ENCODE measurements at regions not wholly inside any gene's neighbourhood (a gene's known extent, or its start where the extent isn't known, plus 50 kb on each side); places are given as distances from the start of the nearest gene placed in this dataset.
"Not testable (repeated sequence)": the region's sequence is repeated elsewhere in the genome, so short reads cannot be mapped to it uniquely, and the experiment has no call there.

DNA sequence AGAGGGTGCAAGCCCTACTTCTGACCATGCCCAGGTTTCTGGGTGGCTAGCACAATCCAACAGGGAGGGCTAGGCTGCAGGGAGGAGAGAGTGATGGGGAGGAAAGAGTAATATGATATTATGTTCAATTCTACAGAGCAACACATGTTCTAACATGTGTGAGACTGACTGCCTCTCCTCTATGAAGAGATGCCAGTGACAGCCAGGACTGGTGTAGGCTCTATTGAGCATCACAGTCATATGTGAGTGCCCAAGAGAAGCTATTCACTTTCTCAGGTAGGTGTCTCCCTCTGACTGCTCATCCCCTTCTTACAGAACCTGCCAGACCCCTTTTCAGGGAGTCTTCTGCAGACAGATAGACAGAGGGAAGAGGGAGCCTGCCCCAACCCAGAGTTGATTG is 446.1 kb downstream of the SIPA1L2 start:
- DNase-seq = no peak

GRCh38 chr1:232183266-232183800 is 446.6 kb downstream of the SIPA1L2 start:
- DNase-seq = no peak

DNA sequence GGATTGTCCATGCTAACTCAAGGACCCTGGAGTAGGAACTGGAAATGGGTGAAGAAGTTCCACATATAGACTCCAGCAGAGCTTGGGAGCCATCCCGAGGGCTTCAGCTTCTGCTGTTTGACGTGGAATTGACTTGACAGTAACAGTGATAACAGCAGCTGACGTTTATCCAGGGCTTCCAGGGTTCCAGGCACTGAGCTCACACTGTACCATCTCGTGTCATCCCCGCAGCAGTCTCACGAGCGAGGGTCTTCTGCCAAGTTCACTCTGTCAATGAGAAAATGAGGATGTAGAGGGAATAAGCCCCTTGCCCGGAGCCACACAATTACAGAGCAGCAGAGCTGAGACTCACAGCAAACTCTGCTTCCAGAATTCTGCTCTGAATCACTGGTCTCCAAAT is 447.7 kb downstream of the SIPA1L2 start:
- DNase-seq = no peak

- DNase-seq = no peak
Measured at GRCh38 chr1:232180779-232181136, 449.2 kb downstream of the SIPA1L2 start.

DNA sequence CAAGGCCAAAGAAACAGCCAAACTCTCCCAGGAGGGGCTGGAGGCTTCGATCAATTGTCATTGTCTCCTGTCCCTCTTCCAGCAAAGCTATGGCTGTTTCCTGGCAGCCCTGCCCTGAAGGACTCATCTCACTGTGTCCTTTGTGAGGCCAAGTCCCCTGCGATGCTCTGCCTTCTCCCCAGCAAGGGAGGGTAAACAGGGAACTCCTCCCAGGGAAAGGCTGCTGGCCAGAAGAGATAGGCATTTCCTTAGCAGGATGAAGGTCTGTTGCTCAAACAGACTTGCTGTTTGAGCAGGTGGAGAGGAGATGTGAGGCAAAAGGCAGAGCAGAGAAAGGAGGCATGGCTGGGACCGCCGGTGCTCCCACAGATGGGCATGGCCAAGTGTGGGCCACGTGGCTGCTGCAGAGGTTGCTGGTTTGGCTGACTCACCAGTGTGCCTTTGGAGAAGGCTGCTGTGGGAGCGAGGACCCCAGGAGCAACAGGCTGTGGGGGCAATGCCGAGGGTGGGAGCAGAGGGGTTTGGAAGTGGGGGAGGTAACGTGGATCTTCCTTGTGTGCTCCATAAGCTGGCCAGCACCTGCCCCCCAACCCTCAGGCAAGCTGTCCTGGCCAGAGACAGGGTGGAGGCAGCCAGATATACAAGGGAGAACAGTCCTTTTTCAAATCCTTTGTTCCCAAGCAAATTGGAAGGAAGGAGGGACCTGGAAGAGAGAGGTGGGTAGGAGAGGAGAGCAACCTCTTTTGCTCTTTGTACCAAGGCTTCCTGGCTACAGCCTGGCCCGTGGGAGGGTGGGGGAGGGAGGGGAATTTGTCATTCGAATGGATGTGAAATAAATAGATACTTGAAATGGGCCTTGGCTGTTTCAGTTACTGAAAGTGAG is 449.8 kb downstream of the SIPA1L2 start:
- DNase-seq = no peak

DNA sequence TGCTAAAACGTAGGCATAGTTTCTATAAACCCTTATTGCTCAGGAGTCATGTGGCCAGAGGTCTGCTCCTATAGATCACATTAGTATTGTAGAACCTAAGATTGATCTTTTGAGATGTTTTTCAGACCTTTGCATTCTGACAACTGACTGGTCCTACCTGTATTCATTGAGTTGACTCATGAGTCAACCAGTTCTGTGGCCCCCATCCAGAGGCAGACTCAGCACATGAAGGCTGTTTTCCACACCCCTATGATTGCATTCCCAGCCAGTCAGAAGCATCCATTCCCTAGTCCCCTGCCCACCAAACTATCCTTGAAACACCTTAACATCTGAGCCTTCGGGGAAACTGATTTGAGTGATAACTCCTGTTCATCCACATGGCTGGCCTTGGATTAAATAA is 451.7 kb downstream of the SIPA1L2 start:
- no peak for DNase-seq

DNA sequence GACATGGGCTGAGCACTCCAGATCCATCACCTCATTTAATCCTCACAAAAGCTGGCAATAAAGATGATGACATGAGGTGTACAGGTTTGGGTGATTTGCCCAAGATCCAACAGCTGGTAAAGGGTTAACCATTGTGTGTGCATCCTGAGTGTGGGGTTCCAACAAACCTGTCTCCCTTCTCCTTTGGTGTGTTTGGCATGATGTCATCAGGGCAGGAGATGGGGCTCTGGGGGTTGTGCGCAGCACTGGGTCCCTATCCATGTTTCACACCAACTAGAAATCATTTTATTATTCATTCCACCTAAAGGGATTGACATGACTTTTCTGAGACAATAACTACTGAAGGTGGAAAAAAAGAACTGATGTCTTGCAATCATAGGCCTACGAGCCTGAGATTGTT is 452.5 kb downstream of the SIPA1L2 start:
- no peak for DNase-seq

GRCh38 chr1:232176222-232176621 is 453.7 kb downstream of the SIPA1L2 start:
- no peak for DNase-seq

DNA sequence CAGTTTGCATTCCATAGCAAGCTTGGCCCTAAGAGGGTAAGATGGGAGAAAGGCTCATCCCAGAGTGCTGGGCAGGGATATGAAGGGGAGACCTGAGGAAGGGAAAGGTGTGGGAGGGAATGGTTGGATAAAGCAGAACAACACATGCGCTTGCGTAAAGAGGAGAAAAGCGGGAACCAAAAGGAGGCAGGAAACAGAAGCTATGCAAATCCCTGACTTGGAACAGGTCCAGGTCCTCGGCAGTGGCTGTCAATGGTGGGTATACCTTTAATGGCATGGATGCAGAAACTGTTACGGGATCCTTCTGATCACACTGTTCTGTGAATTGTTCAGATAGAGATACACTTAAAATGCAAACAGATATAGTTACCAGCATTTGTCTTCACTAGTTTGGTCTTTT is 455.6 kb downstream of the SIPA1L2 start:
- no peak for DNase-seq

DNA sequence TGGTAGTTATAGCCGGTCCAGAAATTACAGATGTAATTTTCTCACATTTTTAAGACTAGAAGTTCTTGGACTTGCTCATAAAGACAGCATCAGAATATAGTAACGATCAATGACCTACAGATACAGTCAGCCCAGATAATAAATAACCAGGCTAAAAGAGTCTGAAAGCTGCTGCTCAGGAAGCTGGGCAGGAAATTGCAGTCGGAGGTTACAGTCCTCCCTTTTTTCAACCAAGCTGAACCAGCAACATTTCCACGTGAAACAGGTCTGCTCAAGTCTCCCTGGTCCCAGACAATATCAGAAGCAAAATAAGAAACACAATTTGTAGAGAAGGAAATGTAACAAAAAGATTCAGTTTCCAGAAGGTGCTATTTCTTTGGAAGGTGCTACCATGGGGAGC is 457.4 kb downstream of the SIPA1L2 start:
- DNase-seq = no peak

DNA sequence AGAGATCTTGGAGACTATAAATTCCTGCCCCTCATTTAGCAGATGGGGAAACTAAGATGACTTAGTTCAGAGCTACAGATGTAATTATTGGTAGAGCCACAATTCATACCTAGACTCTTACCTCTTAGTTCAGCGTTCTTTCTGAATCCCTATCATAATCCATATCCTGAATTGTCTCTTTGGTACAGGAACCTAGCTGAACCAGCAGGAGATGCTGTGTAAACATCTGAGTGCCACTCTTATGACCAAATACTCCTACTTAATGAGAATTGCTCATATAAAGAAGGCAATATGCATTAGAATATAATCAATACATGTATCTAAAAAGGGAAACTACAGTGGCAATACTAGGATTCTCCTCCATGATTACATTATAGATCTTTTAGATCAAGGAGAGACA is 459.0 kb downstream of the SIPA1L2 start:
- no peak for DNase-seq

DNA sequence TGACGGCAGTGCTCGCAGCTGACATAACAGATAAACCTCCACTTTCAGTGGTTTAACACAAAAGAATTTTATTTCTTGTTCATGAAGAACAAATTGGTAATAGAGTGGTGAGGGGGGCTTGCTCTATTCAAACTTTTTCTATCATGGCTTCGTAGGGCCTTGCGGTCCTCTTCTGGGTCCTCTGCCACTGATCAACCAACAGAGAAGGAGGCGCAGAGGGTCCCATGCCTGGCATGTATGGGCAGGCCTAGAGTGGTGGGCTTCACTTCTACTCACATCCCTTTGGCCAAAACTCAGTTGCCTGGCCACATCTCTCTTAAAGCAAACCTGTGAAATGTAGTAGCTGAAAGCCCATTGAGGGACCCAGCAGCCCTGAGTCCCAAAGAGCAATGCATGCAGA is 460.5 kb downstream of the SIPA1L2 start:
- DNase-seq = no peak

GRCh38 chr1:232168508-232168907 is 461.4 kb downstream of the SIPA1L2 start:
- DNase-seq = no peak

DNA sequence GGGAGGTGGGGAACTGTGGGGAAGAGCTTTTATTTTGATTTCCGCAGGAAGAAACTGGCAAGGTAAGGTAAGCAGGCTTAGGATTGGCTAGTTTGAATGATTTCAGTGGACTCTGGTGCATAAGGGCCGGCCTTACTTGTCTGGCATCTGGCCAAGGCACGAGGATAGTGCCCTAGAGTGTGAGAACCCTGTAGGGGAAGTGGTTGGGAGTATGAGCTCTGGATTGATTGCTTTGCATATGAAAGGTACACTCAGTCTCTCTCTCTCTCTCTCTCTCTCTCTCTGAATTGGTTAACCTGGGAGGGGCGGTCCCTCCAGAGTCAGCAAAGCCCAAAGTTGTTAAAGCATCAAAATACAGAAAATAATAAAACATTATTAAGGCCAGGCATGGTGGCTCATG is 463.0 kb downstream of the SIPA1L2 start:
- DNase-seq = no peak

DNA sequence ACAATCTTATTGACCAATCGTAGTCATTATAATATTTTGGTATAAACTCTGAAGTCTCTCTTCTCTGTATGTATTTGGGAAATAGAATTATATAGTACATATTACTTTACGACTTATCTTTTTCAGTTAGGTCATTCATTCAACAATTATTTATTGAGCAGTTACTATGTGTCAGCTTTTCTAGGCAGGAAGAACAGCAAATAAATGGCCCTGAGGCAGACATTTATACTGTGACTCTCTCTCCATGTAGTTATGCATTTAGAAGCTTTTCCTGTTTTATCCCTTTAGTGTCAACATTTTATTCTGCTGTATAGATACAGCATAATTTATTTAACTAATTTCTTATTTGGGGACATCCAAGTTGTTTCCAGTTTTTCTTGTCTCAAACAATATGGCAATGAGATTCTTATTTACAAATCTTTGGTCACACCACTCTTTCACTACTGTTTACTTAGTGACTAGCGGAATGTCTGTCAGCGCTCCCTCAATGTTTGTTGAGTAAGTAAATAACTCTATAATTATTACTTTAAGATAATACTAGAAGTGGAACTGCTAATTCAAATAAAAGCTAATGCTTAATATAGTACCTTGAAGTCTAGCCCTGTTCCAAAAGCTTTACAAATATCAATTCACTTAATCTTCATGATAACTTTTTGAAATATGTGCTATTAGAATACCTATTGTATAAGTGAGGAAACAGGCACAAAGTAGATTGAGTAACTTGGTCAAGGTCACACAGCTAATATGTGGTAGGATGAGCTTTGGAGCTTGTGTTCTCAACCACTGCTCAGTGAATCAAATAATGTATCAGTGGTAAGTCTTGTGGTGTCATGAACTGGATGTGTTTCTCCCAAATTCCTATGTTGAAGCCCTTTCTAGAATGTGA is 465.6 kb downstream of the SIPA1L2 start:
- DNase-seq = no peak

DNA sequence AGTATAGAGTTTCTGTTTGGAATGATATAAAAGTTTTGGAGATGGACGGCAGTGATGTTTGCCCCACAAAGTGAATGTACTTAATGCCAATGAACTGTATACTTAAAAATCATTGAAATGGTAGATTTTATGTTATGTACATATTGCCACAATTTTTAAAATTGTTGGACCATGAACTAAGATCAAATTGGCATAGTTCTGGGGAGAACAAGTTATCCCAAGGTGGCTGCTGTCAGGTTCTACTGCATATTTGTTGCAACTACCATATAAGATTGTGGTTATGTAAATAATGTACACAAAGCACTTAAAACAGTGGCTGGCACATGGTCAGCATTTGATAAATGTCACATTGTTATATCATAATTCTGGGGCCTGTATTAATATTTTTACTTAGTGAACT is 466.4 kb downstream of the SIPA1L2 start:
- no peak for DNase-seq

DNA sequence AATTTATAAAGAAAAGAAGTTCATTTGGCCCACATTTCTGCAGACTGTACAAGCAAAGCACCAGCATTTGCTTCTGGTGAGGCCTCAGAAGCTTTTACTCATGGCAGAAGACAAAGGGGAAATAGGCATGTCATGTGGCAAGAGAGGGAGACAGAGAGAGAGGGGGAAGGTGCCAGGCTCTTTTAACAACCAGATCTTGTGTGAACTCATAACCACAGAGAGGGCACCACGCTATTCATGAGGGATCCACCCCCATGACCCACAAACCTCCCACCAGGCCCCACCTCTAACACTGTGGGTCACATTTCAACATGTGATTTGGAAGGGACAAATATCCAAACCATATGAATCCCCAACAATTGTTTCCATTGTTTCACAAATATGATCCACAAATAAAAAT is 467.9 kb downstream of the SIPA1L2 start:
- no peak for DNase-seq

- DNase-seq = not testable (repeated sequence)
Measured at GRCh38 chr1:232158558-232158957, 471.4 kb downstream of the SIPA1L2 start.

GRCh38 chr1:232156070-232156469 is 473.9 kb downstream of the SIPA1L2 start:
- DNase-seq = not testable (repeated sequence)

- no peak for DNase-seq
Measured at GRCh38 chr1:232153652-232154051, 476.3 kb downstream of the SIPA1L2 start.

DNA sequence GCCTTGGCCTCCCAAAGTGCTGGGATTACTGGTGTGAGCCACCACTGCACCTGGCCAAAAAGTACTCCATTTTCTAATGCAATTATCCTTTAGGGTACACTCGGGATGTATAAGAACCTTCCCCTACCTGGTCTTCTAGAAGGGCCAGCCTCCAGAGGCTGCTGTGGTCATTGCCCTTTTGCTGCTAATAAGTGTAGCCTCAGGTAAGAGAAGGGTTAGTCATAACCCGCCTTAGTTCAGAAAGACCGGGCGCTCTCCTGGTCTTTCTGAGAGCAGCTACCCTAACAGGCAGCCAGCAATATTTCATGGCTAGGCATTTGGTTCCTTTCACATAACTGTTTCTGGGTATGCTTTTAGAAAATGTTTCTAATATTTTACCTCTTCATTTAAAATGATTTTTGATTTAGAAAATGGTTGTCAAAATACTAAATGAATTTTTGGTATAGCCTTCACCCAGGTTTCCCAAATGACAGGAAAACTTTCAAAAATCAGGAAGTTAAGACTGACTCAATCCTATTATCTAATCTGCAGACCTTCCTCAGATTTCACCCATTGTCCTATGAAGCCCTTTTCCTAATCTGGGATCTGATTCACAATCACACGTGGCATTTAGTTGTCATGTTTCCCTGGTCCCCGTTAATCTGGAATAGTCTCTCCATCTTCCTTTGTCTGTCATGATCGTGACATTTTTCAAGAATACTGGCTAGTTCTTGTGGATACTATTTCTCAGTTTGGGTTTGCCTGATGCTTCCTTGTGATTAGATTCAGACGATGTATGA is 479.0 kb downstream of the SIPA1L2 start:
- DNase-seq = no peak

GRCh38 chr1:232149287-232150201 is 480.4 kb downstream of the SIPA1L2 start:
- no peak for DNase-seq
